ENCODE measurements at regions not wholly inside any gene's neighbourhood (a gene's known extent, or its start where the extent isn't known, plus 50 kb on each side); places are given as distances from the start of the nearest gene placed in this dataset.
A peak's percentile ranks its signal among the peaks of the same experiment; 100 is the strongest.

DNA sequence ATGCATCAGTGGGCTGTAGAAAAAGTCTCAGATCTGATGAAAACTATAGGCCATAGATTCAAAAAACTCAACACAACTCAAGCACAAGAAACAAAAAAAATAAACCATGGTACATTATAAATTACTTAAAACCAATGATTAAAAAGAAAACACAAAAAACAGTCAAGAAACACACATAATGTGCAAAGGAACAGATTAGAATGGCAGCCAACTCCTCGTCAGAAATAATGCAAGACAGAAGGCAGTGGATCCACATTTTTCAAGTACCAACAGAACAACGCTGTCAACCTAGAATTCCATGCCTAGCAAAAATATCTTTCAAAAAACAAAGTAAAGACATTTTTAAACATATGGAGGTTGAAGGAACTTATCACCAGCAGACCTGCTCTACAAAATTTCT is 69.7 kb downstream of the PSMB1 start:
- DNase-seq (ENCODE audit: low read depth in 2 of 2), result no peak

DNA sequence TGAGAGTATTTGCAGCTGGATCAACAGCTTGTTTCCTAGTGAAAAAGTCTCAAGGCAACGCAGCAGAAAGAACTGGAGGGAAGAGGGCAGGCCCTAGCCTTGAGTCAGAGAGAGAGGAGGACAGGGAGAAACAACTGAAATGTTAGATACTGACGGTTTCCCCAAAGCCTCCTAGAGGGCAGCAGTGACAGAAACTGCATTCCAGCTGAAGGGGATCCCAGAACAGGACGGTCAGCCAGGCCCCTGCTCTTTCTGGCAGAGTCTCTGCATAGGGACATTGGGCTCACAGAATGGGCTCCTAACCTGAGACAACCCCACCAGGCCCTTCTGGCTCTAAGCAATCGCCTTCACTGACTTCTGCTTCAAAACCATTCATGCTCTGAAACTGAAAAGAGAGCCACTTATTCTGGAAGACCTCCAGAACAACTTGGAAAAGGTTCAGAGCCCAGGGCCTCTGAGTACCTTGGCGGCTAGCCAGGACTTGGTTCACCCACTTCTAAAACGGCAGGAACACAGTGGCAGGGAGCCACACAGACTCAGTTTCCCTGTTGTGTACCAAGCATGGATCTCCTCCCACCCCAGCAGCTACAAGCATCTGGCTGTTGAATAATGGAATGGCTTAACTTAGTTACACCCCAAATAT is 72.9 kb downstream of the PSMB1 start:
- DNase-seq (ENCODE audit: low read depth in 2 of 2), result no peak

DNA sequence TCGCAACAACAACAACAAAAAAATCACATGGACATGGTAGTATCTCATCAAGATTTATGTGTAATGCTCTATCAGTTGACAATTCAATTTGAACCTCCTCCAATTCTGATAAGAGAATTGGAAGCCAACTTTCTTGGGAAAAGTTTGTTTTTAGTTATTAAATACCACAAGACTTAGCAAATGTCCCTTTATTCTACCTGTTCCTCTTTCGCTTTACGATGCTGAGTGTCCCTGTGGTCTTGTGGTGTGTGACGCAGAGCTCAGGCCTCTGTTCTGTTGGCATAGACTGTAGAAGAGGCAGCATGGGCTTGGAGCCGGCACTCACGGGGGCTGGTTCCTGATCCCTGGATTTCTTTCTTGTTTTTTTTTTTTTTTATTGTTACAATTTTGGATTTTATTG is 76.7 kb downstream of the PSMB1 start:
- no peak for DNase-seq (ENCODE audit: low read depth in 2 of 2)

DNA sequence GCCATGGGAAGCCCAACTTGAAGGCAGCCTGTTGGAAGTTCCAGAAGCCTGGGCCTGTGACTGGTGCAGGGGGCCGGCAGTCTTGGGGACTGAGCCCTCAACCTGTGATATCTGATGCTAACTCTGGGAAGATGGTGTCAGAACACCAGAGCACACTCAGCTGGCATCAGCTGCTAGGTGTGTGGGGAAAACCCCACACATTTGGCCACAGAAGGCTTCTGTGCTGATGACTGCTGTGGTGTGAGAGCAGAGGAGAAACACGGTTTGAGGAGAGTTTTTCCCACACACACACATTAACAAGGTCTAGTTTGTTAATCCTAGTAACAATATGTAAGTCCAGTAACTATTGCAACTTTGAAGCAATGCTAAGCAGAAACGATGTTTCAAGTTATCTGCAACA is 78.0 kb downstream of the PSMB1 start:
- no peak for DNase-seq (ENCODE audit: low read depth in 2 of 2)

DNA sequence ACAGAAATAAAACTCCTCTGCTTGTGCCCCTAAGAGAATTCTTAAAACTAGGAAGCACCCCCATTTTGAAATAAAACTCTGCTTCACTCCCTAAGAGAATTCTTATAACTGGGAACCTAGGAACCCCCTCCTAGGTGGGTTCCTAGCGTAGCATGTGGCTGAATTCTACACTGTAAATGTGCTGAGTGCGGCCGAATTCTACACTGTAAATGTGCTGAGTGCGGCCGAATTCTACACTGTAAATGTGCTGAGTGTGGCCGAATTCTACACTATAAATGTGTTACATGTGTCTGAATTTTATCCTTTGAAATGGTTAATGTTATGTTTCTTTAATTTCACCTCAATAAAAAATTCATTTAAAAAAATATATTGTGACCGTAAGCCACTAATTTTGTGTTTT is 79.3 kb downstream of the PSMB1 start:
- no peak for DNase-seq (ENCODE audit: low read depth in 2 of 2)

DNA sequence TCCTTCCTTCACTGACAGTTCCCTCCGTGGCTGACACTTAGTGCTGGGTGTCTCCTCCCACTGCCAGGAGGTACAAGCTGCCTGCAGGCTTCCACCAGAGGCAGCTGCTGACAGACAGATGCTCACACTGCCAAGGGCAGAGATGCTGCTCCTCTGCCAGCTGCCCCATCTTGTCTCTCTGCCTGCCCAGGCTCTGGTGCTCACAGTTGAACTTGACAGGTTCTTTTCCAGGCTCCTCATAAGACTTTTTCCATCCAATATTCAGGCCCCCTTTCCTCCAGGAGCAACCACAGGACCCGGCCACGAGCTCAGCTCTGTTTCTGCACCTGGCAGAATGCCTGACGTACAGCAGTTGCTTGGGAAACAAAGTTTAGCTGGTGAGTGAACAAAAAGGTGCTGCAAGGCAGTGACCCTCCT is 79.8 kb downstream of the PSMB1 start:
- DNase-seq (ENCODE audit: low read depth in 2 of 2), result no peak

DNA sequence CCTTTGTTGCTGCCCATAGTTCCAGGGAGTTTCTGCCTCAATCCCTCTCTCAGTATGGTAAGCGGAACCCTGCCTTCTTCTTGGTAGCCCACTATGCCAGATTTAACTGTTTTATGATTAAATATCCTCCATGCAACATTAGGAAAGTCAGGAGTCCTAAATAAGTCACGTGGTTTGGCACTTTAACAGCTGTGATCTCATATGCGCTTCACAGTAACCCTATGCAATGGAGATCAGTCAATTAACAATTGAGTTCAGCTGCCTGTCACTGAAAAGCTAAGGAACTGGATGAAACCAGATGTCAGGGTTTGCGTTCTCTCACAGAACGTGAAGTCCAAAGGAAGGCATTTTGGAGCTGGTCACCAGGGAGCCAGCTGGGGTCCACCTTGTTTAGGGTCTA is 81.6 kb downstream of the PSMB1 start:
- no peak for DNase-seq (ENCODE audit: low read depth in 2 of 2)

DNA sequence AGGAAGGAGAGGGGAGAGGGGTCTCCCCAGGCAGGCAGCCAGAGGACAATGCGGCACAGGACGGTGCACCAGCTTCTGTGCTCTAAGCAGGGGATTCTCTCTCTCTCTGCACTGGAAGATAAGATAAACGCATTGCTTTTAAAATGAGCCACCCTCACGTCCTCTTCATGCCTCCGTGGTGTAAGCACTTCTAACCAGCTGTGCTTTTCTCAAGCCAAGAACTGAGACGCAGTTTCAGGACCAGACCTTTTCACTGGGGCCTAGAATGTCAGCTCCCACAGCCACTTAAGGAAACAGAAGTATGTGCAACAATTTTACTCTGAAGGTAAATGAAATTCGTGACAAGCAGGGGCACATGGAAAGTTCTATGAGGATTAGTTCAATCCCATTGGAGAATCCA is 82.4 kb downstream of the PSMB1 start:
- DNase-seq (ENCODE audit: low read depth in 2 of 2), result no peak

DNA sequence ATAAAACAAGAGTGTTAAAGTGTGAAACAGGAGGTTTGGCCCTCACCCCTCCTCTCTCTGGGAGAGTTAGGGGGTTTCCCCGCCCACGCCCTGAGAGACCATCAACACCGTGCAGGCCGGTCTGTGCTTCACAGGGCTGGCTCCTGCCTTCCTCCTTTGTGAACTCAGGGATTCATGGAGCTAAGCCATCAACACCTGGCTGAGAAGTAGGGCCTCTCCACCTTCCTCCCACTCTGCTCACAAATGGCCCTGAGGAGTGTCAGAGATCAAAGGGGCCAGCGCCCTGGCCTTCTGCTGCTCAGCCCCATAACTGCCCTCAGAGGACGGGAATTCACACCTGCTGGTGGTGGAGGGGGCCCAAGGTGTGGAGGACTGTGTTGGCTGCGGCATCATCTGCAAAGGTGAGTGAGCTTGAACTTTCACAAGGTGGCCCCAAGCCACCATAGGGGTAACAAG is 88.6 kb downstream of the PSMB1 start:
- no peak for DNase-seq (ENCODE audit: low read depth in 2 of 2)

DNA sequence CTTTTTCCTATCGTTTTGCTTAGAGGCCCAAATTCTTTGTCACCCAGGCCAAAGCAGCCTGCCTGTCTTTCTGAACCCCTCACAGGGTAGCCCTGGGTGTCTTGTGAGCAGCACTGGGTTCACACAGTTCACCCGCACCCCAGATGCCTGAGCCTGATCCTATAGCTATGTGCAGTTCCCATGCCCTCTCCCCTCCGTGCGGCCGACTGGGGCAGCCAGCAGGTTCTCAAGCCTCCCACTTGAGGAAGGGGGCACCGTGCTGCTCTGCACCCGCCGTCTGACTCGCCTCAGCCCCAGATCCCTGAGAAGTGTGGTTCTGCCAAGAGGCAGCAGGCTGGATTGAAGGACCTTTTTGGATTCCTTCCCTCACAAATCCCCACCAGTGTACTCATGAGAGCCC is 89.0 kb downstream of the PSMB1 start:
- no peak for DNase-seq (ENCODE audit: low read depth in 2 of 2)

DNA sequence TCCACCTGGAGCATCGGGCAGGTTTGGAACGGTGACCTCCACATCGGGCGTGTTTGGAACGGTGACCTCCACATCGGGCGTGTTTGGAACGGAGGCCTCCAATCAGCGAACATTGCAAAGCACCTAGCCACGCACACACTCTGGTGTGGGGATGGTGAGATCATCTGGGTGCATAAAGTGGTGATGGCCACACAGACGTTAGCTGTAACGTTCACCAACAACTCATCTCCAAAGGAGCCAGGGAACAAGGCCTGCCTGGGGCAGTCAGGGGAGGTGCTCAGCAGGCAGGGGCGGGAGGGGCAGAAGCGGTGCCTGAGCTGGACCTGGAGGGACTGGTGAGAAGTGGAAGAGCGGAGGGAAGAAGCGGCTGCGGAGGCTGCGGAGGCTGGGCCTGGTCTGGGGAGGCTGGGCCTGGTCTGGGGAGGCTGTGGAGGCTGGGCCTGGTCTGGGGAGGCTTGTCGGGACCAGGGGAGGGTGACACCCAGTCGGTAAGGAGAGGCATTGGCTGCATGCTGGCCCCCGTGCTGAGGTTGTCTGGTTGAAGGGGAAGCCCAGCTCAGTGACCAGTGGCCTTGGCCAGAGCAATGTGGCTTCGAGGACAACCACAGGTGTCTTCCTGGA is 89.9 kb downstream of the PSMB1 start:
- no peak for DNase-seq (ENCODE audit: low read depth in 2 of 2)

DNA sequence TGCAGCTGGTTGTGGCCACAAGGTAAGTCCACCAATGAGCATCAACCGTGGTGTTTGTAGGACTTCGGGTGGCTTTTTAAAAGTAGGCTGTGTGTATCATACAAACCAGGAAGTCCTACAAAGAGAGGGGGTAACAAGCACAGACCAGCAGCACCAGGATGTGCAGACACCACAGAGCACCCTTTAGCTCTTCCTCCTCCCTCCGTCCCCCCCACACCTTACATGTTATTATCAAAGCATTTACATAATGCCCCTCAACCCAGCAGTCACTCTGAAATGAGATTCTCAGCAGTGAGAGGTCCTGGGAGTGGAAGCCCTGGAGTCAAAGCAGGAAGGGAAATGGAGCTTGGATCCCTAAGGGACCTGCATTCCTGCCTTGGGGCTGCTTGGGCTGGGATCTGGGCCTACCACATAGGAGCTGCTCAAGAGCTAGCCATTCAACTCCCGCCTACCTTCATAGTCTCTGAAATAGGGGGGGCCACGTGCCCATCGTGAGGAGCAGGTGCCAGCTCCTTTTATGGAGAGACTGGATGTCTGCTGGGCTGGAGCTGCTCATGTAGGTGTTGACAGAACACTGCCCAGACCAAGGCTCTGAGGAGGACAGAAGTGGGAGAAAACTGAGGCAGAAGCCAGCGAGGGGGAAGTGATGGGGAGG is 90.6 kb downstream of the PSMB1 start:
- no peak for DNase-seq (ENCODE audit: low read depth in 2 of 2)

DNA sequence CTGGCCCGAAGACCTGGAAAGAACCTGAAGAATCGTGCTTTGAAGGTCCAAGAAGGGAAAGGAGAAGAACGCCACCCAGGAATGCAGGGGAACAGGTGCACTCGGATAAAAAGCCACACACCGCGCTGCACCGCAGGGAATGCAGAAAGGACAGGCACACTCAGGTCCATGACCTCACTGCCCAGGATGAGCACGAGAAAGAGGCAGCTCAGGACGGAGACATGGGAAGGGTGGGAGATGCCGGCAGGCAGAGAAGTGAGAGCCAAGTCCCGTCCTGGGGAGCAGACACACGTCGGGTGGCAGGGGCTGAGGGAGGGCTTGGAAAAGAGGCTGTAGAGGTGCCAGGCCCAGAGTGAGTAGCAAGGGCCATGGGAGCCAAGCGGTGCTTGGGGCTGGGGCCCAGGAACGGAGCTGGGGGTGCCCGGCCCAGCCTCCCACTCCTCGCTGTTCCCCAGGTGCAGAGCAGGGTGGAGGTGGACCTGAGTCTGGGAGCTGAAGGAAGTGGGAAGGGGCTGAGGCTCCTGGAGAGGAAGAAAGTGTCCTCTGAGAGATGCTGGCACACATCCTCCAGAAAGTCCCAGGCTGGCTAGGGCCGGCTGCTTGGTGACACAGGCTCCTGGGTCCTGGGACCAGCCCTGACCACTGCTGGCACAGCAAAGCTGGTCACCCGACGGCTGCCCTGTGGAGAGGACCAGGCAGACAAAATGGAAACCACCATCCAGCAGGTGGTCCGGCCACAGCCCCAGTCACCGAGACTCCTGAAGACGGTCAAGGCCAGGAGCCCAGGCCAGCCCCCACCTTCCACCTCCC is 91.3 kb downstream of the PSMB1 start:
- DNase-seq (ENCODE audit: low read depth in 2 of 2), result no peak

DNA sequence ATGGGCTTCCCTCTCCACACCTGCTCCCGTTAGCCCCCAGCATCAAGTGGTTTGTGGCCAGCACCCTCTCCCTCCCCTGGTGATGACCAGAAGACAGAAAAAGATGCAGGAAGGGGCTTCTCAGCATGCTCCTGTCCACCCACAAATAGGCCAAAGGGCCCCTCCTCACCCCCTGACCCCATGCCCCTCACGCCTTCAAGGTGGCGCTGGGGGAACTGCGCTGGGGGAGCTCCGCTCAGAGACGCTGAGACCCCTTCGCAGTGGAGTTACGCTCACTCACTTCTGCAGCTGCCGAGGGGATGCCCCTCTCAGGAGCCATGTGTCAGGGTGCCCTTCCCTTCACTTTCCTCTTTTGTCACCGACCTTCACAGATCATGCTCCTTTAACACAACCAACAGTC is 92.0 kb downstream of the PSMB1 start:
- DNase-seq (ENCODE audit: low read depth in 2 of 2), result no peak

DNA sequence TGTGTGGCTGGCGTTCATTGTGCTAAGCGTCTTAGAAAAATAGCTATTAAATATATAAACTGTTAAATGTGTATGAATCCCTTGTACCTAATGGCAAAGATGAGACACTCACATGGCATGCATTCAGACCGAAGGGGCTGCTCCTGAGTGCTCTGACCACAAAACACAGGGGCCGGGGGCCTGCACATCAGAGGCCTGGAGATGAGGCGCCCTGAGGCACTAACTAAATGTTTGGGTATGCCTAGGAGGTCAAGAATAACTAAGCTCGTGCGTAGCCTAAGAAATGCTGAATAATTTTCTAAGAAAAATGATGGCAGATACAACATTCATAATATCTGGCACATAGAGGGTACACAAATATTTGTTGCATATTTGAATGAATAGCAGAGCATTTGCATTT is 92.5 kb downstream of the PSMB1 start:
- no peak for DNase-seq (ENCODE audit: low read depth in 2 of 2)

DNA sequence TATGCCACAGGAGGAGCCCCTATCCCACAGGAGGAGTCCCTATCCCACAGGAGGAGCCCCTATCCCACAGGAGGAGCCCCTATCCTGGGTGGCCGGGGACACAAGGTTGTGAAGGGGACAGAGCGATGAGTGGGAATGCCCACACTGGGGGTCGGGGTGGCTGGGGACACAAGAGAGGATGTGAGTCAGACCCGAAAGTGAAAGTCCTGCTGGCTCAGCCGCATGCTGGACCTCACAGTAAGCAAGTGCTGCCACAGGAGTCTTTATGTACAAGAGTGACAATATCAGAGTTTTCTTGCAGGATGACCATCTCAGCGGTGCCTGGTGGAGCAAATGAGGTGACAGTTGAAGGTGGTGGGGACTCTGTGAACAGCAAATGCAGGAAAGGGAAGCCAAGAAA is 93.7 kb downstream of the PSMB1 start:
- DNase-seq (ENCODE audit: low read depth in 2 of 2), result peak in 1 of 2 donors; percentile 17

DNA sequence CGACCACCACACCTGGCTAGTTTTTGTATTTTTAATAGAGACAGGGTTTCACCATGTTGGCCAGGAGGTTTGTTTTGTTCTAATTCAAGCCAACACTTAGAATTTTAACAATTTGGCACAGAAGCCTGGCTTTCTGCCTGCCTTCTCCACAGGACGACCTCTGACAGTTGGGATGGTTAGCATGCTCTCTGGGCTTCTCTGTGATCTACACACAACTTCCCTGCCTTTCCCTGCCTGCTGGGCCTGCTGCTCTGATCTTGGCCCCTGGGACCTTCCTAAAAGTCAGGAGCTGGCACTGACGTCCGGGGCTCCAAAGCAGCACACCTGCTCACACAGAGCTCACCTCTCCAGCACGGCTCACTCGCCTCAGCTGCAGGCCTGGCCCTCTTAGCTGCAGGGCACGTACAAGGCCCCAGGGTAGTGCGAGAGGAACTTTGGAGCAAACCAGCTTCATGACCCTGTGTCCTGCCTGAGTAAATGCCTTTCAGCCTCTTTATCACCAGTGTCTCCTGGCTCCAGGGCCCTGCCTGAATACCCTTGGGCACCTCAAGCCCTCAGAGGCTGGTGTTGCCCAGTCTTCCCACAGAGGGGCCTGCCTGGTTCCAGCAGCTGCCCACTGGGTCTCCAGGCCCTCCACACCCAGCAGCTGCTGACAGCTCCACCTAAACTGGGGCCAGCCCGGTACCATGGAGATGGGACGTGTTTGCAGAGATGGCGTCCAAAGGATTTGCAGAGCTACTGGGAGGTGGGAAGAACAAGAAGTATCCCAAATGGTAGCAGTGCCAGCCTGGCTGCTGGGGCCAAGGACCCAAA is 96.0 kb downstream of the PSMB1 start:
- no peak for DNase-seq (ENCODE audit: low read depth in 2 of 2)
